HG02588 (cell line): ENCODE measurements at regions not wholly inside any gene's neighbourhood (a gene's known extent, or its start where the extent isn't known, plus 50 kb on each side); places are given as distances from the start of the nearest gene placed in this dataset.
"Not testable (repeated sequence)": the region's sequence is repeated elsewhere in the genome, so short reads cannot be mapped to it uniquely, and the experiment has no call there.

Experiments
- ATAC-seq: cut with Tn5 transposase; IDR thresholded peaks from one replicate; pipeline ENCODE4 v1.9.1; 2021; ENCODE audit warnings: mild to moderate bottlenecking, moderate library complexity; ENCODE audit not compliant: unreplicated experiment

DNA sequence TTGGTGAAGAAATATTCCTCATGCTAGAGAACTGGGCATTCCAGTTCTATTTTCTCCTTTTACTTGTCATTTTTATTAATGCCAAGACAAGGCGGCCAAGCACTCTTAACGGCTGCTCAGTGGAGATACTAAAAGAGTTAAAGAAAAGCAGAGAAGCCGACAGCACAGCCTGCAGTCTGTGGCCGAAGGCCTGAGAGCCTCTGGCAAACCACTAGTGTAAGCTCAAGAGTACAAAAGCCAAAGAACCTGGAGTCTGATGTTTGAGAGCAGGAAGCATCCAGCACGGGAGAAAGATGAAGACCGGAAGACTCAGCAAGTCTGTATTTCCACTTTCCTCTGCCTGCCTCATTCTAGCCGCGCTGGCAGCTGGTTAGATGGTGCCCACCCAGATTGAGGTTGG is 167.1 kb upstream of the FUT9 start:
- no peak for ATAC-seq

DNA sequence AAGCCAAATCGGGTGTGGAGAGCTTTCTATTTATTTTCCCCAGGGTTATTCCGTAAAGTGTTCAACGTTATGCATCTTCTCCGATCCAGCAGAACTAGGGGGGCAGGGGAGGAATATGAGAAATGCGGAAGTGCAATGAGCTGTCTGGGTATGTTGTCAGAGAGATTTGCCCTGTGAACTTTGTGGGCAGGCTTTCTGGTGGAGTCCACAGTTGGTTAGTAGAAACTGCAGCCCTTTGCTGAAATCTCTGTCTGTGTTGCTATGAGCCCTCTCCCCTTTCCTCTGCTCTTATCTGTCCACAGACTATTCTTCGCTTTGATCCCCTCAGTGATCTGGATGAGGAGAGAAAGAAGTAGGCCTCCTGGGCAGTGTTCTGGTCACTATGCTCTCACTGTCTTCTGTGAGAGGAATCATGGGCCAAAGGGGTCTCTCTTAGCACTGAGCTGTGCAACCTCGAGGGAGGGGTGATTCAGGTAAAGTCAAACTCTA is 158.9 kb upstream of the FUT9 start:
- ATAC-seq = no peak

DNA sequence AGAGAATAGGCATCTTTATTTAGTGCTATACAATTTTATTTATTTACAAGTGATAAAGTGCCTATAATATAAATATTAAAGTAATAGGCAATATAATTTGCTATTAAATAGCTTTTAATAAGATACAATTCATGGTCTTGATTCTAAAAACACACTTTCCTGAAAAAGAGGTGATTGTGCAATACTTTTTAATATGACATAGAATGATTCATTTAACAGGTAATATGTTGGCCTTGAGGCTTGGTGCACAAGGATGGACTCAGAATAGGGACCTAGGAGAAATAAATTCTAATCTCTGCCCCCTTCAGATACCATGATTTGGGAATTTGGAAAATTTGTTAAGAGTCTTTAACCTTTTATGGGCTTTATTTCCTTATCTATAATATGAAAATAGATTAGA is 149.9 kb upstream of the FUT9 start:
- no peak for ATAC-seq

DNA sequence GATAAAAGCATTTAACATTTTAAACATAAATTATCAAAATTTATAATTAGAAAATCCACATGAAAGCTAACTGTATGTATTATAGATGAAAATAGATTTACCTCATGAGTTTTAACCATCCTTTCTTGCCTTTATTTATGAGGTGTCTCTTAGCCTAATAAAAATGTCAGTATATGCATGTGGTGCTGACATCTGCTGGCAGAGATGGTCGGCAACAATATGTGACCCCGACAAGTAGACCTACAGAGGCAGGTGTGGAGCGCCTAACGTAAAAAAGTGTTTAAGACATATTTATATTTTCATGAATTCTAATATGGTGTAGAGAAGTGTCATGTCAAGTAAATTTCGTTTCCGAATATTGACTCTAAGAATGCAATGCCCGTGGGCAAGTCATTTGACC is 149.0 kb upstream of the FUT9 start:
- ATAC-seq = no peak

DNA sequence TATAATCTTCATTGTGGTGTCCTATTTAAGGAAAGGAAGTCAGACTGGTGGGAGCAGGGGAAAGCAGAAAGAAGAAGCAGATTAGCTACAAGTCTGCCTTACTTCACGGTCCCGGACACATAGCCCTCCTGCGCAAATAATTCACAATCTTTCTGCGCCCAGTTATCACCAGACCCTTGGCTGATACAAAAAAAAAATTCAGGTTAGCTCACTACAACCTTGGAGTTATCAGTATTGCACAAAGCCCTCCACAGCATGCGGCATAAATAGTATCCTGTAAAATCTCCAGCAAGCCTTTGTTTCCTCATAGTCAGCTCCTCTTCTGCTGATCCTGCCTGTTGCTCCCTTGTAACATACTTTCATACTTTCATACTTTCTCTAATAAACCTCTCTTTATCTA is 148.6 kb upstream of the FUT9 start:
- no peak for ATAC-seq

DNA sequence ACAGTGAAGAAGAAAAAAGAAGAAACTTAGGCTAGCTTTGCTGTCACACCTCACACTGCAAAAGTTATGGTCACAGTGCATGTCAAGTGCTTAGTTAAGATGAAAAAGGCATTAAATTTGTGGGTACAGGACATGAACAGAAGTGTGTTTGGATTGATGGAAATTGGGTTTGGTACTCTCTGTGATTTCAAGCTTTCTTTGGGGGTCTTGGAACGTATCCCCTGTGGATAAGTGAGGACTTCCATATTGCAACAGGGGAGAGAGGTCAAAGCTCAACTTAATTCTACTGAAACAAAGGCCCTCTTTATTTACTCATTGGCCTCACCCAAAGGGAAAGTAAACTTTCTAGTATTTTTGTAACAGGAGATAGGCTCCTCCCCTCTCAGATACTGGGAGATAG is 138.3 kb upstream of the FUT9 start:
- ATAC-seq = no peak

DNA sequence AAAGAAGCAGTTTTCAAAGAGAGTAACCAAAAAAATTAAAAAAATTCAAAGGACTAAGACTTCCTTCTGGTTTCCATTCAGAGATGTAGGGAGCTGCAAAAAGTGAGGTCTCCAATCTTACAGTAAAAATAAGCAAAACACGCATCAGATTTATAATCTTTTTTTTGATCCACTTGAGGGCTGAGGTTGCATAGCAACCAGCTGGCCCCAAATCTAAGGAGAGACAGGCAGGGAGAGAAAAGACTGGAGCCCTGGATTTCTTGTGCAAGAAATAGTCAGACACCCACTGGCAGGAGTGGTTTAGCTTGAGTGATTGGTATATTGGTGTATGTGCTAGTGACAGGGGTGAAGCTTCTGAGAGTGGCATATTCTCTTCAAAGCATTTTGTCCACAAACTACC is 135.9 kb upstream of the FUT9 start:
- ATAC-seq = no peak

DNA sequence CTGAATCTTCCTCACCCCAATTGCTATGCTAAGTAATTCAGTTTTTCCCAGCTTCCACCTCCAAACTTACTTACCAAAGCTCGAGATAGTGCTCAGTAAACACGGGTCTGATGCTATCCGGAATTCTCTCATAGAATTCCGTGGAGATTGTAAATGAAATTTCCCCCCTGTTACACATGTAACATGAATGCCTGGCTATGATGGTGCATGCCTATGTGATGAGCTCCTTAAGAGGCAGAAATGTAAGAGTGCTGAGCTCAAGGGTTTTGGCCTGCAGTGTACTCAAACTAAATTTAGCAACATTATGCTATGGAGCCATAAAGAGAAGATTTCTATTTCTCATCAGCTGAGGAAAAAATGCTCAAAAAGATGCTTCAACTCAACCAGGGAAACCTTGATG is 133.4 kb upstream of the FUT9 start:
- ATAC-seq = no peak

DNA sequence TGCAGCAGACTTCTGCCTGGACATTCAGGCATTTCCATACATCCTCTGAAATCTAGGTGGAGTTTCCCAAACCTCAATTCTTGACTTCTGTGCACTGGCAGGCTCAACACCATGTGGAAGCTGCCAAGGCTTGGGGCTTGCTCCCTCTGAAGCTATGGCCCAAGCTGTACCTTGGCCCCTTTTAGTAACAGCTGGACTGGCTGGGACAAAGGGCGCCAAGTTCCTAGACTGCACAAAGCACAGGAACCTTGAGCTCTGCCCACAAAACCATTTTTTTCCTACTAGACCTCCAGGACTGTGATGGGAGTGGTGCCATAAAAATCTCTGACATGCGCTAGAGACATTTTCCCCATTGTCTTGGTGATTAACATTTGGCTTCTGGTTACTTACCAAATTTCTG is 127.1 kb upstream of the FUT9 start:
- ATAC-seq = not testable (repeated sequence)

DNA sequence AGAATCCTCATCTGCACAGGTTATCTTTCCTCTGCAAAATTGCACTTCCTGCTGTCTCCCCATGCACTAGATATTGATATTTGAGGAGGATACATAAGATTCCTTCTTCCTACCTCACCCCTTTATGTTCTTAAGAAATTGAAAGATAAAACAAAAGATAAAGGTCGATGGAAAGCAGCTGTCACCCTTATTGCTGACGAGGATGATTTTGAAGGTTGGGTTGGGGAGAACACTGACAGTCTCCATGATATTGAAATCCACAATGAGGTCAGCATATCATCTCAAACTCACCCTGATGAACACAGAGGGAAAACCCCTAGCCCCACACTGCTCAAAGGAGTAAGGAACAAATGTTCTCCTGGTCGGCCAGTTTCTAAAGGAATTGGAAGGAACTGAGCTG is 110.6 kb upstream of the FUT9 start:
- no peak for ATAC-seq

DNA sequence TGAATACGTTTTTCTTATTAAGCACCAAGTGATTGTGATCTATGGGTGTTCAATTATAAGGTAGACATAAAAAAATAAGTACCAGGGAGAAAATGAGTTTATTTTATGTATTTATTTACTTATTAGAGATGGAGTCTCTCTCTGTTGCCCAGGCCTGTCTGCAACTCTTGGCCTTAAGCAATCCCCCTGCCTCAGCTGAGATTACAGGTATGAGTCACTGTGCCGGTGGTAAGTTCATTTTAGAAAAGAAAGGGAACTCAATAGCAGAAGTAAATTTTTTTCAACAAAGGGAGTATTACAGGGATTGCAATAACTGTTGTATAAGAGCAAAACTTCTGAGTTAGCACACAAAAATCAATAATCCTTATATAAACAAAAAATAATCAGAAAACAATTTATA is 98.7 kb upstream of the FUT9 start:
- ATAC-seq = no peak

DNA sequence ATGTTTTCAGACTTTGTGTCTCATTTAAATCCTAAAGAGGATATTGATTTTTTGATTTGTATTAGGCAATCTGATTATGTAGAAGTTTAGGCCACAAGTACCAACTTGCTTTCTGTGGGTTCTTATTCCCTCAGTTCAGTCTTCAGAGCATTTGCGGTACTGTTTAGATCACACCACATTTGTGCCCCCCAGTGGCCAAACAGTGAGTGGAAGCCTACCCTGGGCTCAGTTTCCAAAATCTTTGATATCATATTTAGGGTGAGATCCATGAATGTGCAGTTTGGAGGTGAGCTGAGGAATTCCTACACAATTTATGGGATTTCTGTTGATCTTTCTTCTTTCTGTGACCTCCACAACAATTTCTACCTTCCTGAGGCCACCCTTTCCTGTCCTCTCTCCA is 92.3 kb upstream of the FUT9 start:
- no peak for ATAC-seq

DNA sequence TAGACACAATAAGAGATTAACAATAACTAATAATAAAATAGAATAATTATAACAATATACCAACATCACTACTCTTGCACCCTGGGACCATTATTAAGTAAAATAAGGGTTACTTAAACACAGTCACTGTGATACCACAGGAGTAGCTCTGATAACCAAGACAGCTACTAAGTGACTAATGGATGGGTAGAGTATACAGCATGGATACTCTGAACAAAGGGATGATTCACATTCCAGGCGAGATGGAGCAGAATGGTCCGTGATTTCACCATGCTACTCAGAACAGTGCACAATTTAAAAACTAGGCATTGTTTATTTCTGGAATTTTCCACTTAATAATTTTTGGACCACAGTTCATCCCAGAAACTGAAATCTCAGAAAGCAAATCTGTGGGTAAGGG is 80.0 kb upstream of the FUT9 start:
- ATAC-seq = no peak

DNA sequence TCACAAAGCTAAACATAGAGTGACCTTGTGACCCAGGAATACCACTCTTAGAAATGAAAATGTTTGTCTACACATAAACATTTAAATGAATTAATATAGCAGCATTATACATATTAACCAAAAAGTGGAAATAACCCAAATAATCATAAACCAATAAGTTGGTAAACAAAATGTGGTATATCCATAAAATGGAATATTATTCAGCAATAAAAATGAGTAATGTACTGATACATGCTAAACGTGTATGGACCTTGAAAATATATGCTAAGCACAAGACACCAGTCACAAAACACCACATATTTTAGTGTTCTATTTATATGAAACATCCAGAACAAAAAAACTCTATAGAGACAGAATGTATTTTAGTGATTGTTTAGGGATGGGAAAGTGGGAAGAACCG is 68.9 kb upstream of the FUT9 start:
- no peak for ATAC-seq

DNA sequence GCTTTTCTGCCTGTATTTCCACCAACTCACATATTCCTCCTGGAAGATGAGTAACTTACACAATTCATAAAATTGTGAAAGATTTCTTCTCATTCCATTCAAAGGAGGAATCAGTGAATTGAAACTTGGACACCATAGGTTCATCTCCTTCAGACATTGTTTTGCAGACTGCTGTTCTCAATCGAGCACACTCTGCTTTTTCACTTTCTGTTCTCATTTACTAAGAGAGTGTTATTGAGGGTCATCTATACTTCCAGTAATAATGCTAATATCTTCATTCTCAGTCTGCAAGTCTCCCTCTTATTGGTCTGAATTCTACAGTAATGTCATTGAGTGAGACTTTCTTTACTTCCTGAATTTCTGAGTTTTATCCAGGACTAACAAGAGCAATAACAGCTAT is 67.5 kb upstream of the FUT9 start:
- no peak for ATAC-seq

DNA sequence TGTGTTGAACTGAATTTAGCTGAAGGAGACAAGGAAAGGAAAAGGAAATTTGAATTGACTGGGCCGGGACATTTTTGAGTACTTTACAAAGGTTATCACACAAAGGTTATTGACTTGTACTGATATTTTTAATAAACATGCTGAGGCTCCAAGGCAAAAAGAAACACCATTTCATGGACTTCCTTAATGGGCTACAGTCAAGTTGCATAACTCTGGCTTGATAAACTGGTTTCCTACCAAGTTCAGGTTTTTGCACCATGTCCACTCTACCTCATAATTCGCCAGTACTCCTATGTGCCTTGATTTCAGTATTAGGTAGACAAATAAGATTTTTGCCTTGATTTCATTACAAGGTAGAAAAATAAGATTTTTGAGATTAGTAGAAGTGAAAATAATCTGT is 65.8 kb upstream of the FUT9 start:
- no peak for ATAC-seq

DNA sequence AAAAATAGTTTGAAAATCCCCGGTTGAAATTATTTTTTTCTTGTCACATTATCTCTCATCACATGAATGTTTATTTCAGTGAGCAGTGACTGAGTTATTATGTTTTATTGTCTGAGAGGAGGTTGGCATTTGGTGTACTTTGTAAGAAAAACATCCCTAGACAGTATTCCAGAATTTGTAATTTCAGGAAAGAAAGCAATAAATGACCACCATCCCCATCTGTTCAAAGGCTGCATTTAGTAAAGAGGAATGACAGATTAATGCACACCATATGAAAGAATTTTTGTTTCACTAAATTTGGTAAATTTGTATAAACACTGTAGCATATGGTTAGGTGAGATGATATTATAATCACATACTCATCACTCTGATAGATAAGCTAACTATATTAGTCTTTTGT is 57.1 kb upstream of the FUT9 start:
- no peak for ATAC-seq

DNA sequence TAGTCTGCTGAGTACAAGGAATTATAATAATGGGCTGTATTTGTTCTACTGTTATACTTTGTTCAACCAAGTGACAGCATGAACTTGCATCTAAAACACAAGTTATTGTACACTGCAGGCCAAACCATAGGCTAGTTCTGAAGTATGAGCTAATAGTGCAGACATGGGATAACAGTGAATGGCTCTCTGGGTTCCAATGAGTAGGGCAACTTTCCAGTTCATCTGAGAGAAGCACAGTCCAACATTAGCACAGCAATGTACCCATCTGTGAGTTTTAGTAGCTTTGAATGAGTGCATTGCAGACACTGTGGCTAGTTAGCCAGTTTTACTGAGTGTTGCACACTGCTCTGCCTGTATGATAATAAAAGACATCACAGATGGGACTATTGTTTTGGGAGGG is 56.5 kb upstream of the FUT9 start:
- ATAC-seq = no peak
